CD8-positive, alpha-beta memory T cell (primary cell): ENCODE measurements at regions not wholly inside any gene's neighbourhood (a gene's known extent, or its start where the extent isn't known, plus 50 kb on each side); places are given as distances from the start of the nearest gene placed in this dataset.

Experiments used
- CTCF ChIA-PET: fragments of 350-600 bp; sonication (Branson Sonifier 250); formaldehyde crosslinking; loops from one replicate; lab custom pipeline; 2021; ENCODE audit warnings: antibody characterized with exemption; lab: Charles Lee
- POLR2A ChIA-PET: fragments of 350-600 bp; sonication (Branson Sonifier 250); formaldehyde crosslinking; loops from one replicate; lab custom pipeline; 2021; ENCODE audit warnings: antibody characterized with exemption; lab: Charles Lee
- DNase-seq, 5 donors: peaks; one replicate each; pipeline versions ENCODE4 v3.0.0 to v3.0.0-alpha.2; 2020 to 2022; ENCODE audit warnings: mixed read lengths in 1 of 5
- H3K27ac ChIP-seq: one replicate; pipeline ENCODE4 v1.7.0; 2013; ENCODE audit warnings: low read depth, mild to moderate bottlenecking, low read length, moderate library complexity
- H3K27me3 ChIP-seq: 2 replicates; pipeline ENCODE4 v1.7.0; 2013; ENCODE audit warnings: low read length, mild to moderate bottlenecking; ENCODE audit not compliant: insufficient read depth, poor library complexity, severe bottlenecking
- H3K36me3 ChIP-seq: 2 replicates; pipeline ENCODE4 v1.7.0; 2013; ENCODE audit warnings: mild to moderate bottlenecking, low read length, moderate library complexity; ENCODE audit not compliant: insufficient read depth
- H3K4me1 ChIP-seq: 2 replicates; pipeline ENCODE4 v1.7.0; 2013; ENCODE audit warnings: mild to moderate bottlenecking, low read length, moderate library complexity; ENCODE audit not compliant: insufficient read depth
- H3K4me3 ChIP-seq: 2 replicates; pipeline ENCODE4 v1.7.0; 2013; ENCODE audit warnings: mild to moderate bottlenecking, low read length
- H3K9me3 ChIP-seq: 2 replicates; pipeline ENCODE4 v1.7.0; 2013; ENCODE audit warnings: mild to moderate bottlenecking, low read length
- H3K27ac Mint-ChIP-seq, 8 donors: one replicate each; pipeline ENCODE4 v1.8.0; 2020 to 2021; ENCODE audit warnings: mixed read lengths in 8 of 8, mild to moderate bottlenecking in 6 of 8, inconsistent platforms in 3 of 8, moderate library complexity in 3 of 8
- H3K27me3 Mint-ChIP-seq, 2 donors: one replicate each; pipeline ENCODE4 v1.8.0; 2020 to 2021; ENCODE audit warnings: mixed read lengths in 2 of 2, mild to moderate bottlenecking in 1 of 2, moderate library complexity in 1 of 2
- H3K36me3 Mint-ChIP-seq, 3 donors: one replicate each; pipeline ENCODE4 v1.8.0; 2020 to 2021; ENCODE audit warnings: mixed read lengths in 3 of 3, inconsistent platforms in 1 of 3, mild to moderate bottlenecking in 1 of 3
- H3K4me1 Mint-ChIP-seq, 3 donors: one replicate each; pipeline ENCODE4 v1.8.0; 2020 to 2021; ENCODE audit warnings: mixed read lengths in 3 of 3, inconsistent platforms in 1 of 3, mild to moderate bottlenecking in 1 of 3
- H3K4me3 Mint-ChIP-seq, 7 donors: one replicate each; pipeline ENCODE4 v1.8.0; 2020 to 2021; ENCODE audit warnings: mixed read lengths in 7 of 7, mild to moderate bottlenecking in 6 of 7, moderate library complexity in 4 of 7, inconsistent platforms in 2 of 7
- H3K9me3 Mint-ChIP-seq, 5 donors: one replicate each; pipeline ENCODE4 v1.8.0; 2020 to 2022; ENCODE audit warnings: mixed read lengths in 5 of 5, mild to moderate bottlenecking in 3 of 5, moderate library complexity in 2 of 5, inconsistent platforms in 1 of 5

GRCh38 chr18:78677483-78678317 lies 301.9 kb upstream of the SALL3 start:
- Histone ChIP-seq H3K4me1 (no peaks in the 10 kb centered on the region), H3K4me3 (no peak overlapping the region), H3K27me3 (no peaks in the 10 kb centered on the region), H3K36me3 (no peaks in the 10 kb centered on the region), H3K27ac (no peak overlapping the region), H3K9me3 (no peaks in the 10 kb centered on the region)
- peaks cover 0 to 2% (median 0%) of the 10 kb centered on the region in 5 donors for H3K9me3 Mint-ChIP-seq
- H3K27ac Mint-ChIP-seq, result no peak overlapping the region
- DNase-seq, result no peak
- POLR2A ChIA-PET, result no interaction called here
- CTCF ChIA-PET, result no interaction called here
- peaks cover 0 to 4% of the 10 kb centered on the region in 2 donors for H3K27me3 Mint-ChIP-seq
- H3K36me3 Mint-ChIP-seq, result no peaks in the 10 kb centered on the region
- peaks cover 2 to 9% (median 8%) of the 10 kb centered on the region in 3 donors for H3K4me1 Mint-ChIP-seq
- no peak overlapping the region for H3K4me3 Mint-ChIP-seq

- Histone ChIP-seq H3K36me3 (no peaks in the 10 kb centered on the region), H3K27ac (no peak overlapping the region), H3K9me3 (no peaks in the 10 kb centered on the region), H3K27me3 (no peaks in the 10 kb centered on the region), H3K4me3 (no peak overlapping the region), H3K4me1 (no peaks in the 10 kb centered on the region)
- Mint-ChIP-seq H3K36me3 (no peaks in the 10 kb centered on the region), H3K9me3 (peaks cover 0 to 2% (median 0%) of the 10 kb centered on the region in 5 donors), H3K27me3 (peaks cover 0 to 4% of the 10 kb centered on the region in 2 donors), H3K4me3 (no peak overlapping the region), H3K27ac (no peak overlapping the region), H3K4me1 (peaks cover 2 to 9% (median 8%) of the 10 kb centered on the region in 3 donors)
- ChIA-PET CTCF (no interaction called here), POLR2A (no interaction called here)
- DNase-seq, result no peak
Observed at GRCh38 chr18:78678318-78678695, 301.3 kb upstream of the SALL3 start.

- Histone ChIP-seq H3K27ac (no peak overlapping the region), H3K9me3 (no peaks in the 10 kb centered on the region), H3K27me3 (no peaks in the 10 kb centered on the region), H3K4me1 (no peaks in the 10 kb centered on the region), H3K4me3 (no peak overlapping the region), H3K36me3 (no peaks in the 10 kb centered on the region)
- Mint-ChIP-seq H3K27me3 (peaks cover 0 to 4% of the 10 kb centered on the region in 2 donors), H3K4me1 (peaks cover 2 to 9% (median 8%) of the 10 kb centered on the region in 3 donors), H3K4me3 (no peak overlapping the region), H3K27ac (no peak overlapping the region), H3K36me3 (no peaks in the 10 kb centered on the region), H3K9me3 (peaks cover 0 to 2% (median 0%) of the 10 kb centered on the region in 5 donors)
- ChIA-PET POLR2A (no interaction called here), CTCF (no interaction called here)
- DNase-seq, result no peak
Observed at GRCh38 chr18:78679031-78679430, 300.6 kb upstream of the SALL3 start.

GRCh38 chr18:78679613-78680260 lies 299.9 kb upstream of the SALL3 start:
- no peak overlapping the region for H3K4me3 Mint-ChIP-seq
- Histone ChIP-seq H3K27me3 (no peaks in the 10 kb centered on the region), H3K36me3 (no peaks in the 10 kb centered on the region), H3K27ac (no peak overlapping the region), H3K9me3 (no peaks in the 10 kb centered on the region), H3K4me3 (no peak overlapping the region), H3K4me1 (no peaks in the 10 kb centered on the region)
- no peak for DNase-seq
- H3K27ac Mint-ChIP-seq, result no peak overlapping the region
- no peaks in the 10 kb centered on the region for H3K36me3 Mint-ChIP-seq
- ChIA-PET POLR2A (no interaction called here), CTCF (no interaction called here)
- H3K4me1 Mint-ChIP-seq, result peaks cover 2 to 9% (median 8%) of the 10 kb centered on the region in 3 donors
- H3K27me3 Mint-ChIP-seq, result peaks cover 0 to 4% of the 10 kb centered on the region in 2 donors
- peaks cover 0 to 2% (median 0%) of the 10 kb centered on the region in 5 donors for H3K9me3 Mint-ChIP-seq

GRCh38 chr18:78681396-78681795 lies 298.2 kb upstream of the SALL3 start:
- Histone ChIP-seq H3K4me1 (no peaks in the 10 kb centered on the region), H3K4me3 (no peak overlapping the region), H3K36me3 (no peaks in the 10 kb centered on the region), H3K9me3 (no peaks in the 10 kb centered on the region), H3K27me3 (no peaks in the 10 kb centered on the region), H3K27ac (no peak overlapping the region)
- Mint-ChIP-seq H3K4me1 (peaks cover 2 to 9% (median 8%) of the 10 kb centered on the region in 3 donors), H3K27ac (no peak overlapping the region), H3K27me3 (peaks cover 0 to 4% of the 10 kb centered on the region in 2 donors), H3K36me3 (no peaks in the 10 kb centered on the region), H3K9me3 (peaks cover 0 to 2% (median 0%) of the 10 kb centered on the region in 5 donors), H3K4me3 (no peak overlapping the region)
- no peak for DNase-seq
- POLR2A ChIA-PET, result no interaction called here
- CTCF ChIA-PET, result no interaction called here

- no peak overlapping the region for H3K27ac ChIP-seq
- no peak overlapping the region for H3K27ac Mint-ChIP-seq
- no peaks in the 10 kb centered on the region for H3K36me3 Mint-ChIP-seq
- no peaks in the 10 kb centered on the region for H3K36me3 ChIP-seq
- H3K27me3 ChIP-seq, result no peaks in the 10 kb centered on the region
- H3K4me1 Mint-ChIP-seq, result peaks cover 2 to 9% (median 8%) of the 10 kb centered on the region in 3 donors
- no peak overlapping the region for H3K4me3 ChIP-seq
- H3K27me3 Mint-ChIP-seq, result peaks cover 0 to 4% of the 10 kb centered on the region in 2 donors
- H3K9me3 Mint-ChIP-seq, result peaks cover 0 to 1% (median 0%) of the 10 kb centered on the region in 5 donors
- H3K4me1 ChIP-seq, result no peaks in the 10 kb centered on the region
- no peaks in the 10 kb centered on the region for H3K9me3 ChIP-seq
- POLR2A ChIA-PET, result no interaction called here
- CTCF ChIA-PET, result no interaction called here
- H3K4me3 Mint-ChIP-seq, result no peak overlapping the region
- DNase-seq, result no peak
Observed at GRCh38 chr18:78681934-78682333, 297.7 kb upstream of the SALL3 start.

- no peaks in the 10 kb centered on the region for H3K27me3 ChIP-seq
- ChIA-PET POLR2A (no interaction called here), CTCF (no interaction called here)
- Mint-ChIP-seq H3K4me1 (peaks cover 2 to 9% (median 8%) of the 10 kb centered on the region in 3 donors), H3K9me3 (no peaks in the 10 kb centered on the region), H3K36me3 (no peaks in the 10 kb centered on the region), H3K4me3 (no peak overlapping the region), H3K27me3 (peaks cover 0 to 4% of the 10 kb centered on the region in 2 donors), H3K27ac (no peak overlapping the region)
- H3K4me1 ChIP-seq, result no peaks in the 10 kb centered on the region
- H3K4me3 ChIP-seq, result no peak overlapping the region
- H3K9me3 ChIP-seq, result no peaks in the 10 kb centered on the region
- no peaks in the 10 kb centered on the region for H3K36me3 ChIP-seq
- DNase-seq, result no peak
- no peak overlapping the region for H3K27ac ChIP-seq
Observed at GRCh38 chr18:78682716-78683115, 296.9 kb upstream of the SALL3 start.
